GM12878 (cell line): ENCODE measurements at regions not wholly inside any gene's neighbourhood (a gene's known extent, or its start where the extent isn't known, plus 50 kb on each side); places are given as distances from the start of the nearest gene placed in this dataset.

Experiments used
- ATAC-seq: fragments of 200-7000 bp; cut with Tn5 transposase; 3 replicates; pipeline ENCODE4 v1.9.1; 2020; ENCODE audit warnings: mild to moderate bottlenecking, moderate library complexity
- BruUV-seq: library from RNA; stranded (reverse); fragments of 400-500 nt; replicated peaks from 2 replicates; lab custom pipeline; 2021; lab: Mats Ljungman, UMichigan
- CTCF ChIA-PET: fragments of 300-600 bp; sonication (Branson Sonifier 250); formaldehyde crosslinking; extraction: SDS; loops from one replicate; lab custom pipeline; 2021; ENCODE audit warnings: inconsistent platforms; lab: Yijun Ruan, JAX
- POLR2A ChIA-PET: fragments of 350-600 bp; formaldehyde crosslinking; extraction: SDS; loops from one replicate; lab custom pipeline; 2021; ENCODE audit warnings: inconsistent platforms; lab: Charles Lee
- RAD21 ChIA-PET: fragments of 300-600 bp; sonication (Branson Sonifier 250); formaldehyde crosslinking; loops from one replicate; lab custom pipeline; 2023; ENCODE audit warnings: antibody characterized with exemption; ENCODE audit not compliant: unreplicated experiment; lab: Charles Lee
- SMC1A ChIA-PET: fragments of 300-600 bp; sonication (Branson Sonifier 250); formaldehyde crosslinking; loops from one replicate; lab custom pipeline; 2023; ENCODE audit not compliant: unreplicated experiment, uncharacterized antibody; lab: Charles Lee
- DNase-seq: peaks from one replicate; pipeline ENCODE4 v3.0.0-alpha.2; 2011; ENCODE audit warnings: low read depth, low spot score
- FAIRE-seq: peaks from 3 replicates; lab custom pipeline; 2011; peaks lifted over from hg19 to GRCh38; lab: Jason Lieb, UNC
- H2AFZ ChIP-seq: 2 replicates; pipeline ENCODE4 v1.6.0; 2011; ENCODE audit warnings: low read depth, low read length, control low read depth; ENCODE audit not compliant: control insufficient read depth
- H3K27ac ChIP-seq: 2 replicates; pipeline ENCODE4 v1.5.1; 2011; ENCODE audit warnings: control low read depth; ENCODE audit not compliant: control insufficient read depth, insufficient read depth
- H3K27me3 ChIP-seq, 2 experiments: replicated peaks in 1 of 2; 2 replicates each; pipeline versions ENCODE4 v1.6.0 to v1.6.1; 2011; ENCODE audit warnings: low read length in 1 of 2; ENCODE audit not compliant: control insufficient read depth in 2 of 2, insufficient read depth in 2 of 2
- H3K36me3 ChIP-seq, 2 experiments: 2 replicates each; pipeline ENCODE4 v1.5.1; 2011; ENCODE audit warnings: low read length in 1 of 2; ENCODE audit not compliant: control insufficient read depth in 2 of 2, insufficient read depth in 2 of 2
- H3K4me1 ChIP-seq: 2 replicates; pipeline ENCODE4 v1.6.1; 2011; ENCODE audit warnings: mild to moderate bottlenecking, low read length, moderate library complexity, mixed read lengths; ENCODE audit not compliant: control insufficient read depth, insufficient read depth
- H3K4me2 ChIP-seq: 2 replicates; pipeline ENCODE4 v1.6.0; 2011; ENCODE audit warnings: control low read depth; ENCODE audit not compliant: control insufficient read depth, insufficient read depth
- H3K4me3 ChIP-seq: fragments of 200-600 bp; sonication (generic); 2 replicates; pipeline ENCODE4 v1.5.1; 2016
- H3K79me2 ChIP-seq: 2 replicates; pipeline ENCODE4 v1.6.0; 2011; ENCODE audit warnings: low read length; ENCODE audit not compliant: control insufficient read depth, insufficient read depth
- H3K9ac ChIP-seq: 2 replicates; pipeline ENCODE4 v1.8.0; 2011; ENCODE audit warnings: low read length, control low read depth, mixed read lengths; ENCODE audit not compliant: control insufficient read depth, insufficient read depth
- H3K9me3 ChIP-seq: replicated peaks from 3 replicates; pipeline ENCODE4 v1.5.1; 2011; ENCODE audit warnings: mild to moderate bottlenecking, low read length; ENCODE audit not compliant: control insufficient read depth, insufficient read depth
- H4K20me1 ChIP-seq: 2 replicates; pipeline ENCODE4 v1.6.0; 2011; ENCODE audit not compliant: control insufficient read depth, insufficient read depth
- BMI1 ChIP-seq: fragments of 450-650 bp; IDR thresholded peaks from 2 replicates; pipeline ENCODE4 v1.6.1; 2016; ENCODE audit warnings: mild to moderate bottlenecking, moderate library complexity, borderline replicate concordance
- HSF1 ChIP-seq: fragments of 150-350 bp; IDR thresholded peaks from 2 replicates; pipeline ENCODE4 v1.6.1; 2014; ENCODE audit warnings: mild to moderate bottlenecking, low read depth, low read length
- IKZF1 ChIP-seq: fragments of 450-650 bp; conservative IDR thresholded peaks from 2 replicates; pipeline ENCODE4 v1.6.1; 2017; ENCODE audit warnings: antibody characterized with exemption, mild to moderate bottlenecking
- KLF5 ChIP-seq: fragments of 450-650 bp; IDR thresholded peaks from 2 replicates; pipeline ENCODE4 v1.6.1; 2014; ENCODE audit warnings: mild to moderate bottlenecking; ENCODE audit not compliant: partially characterized antibody
- MTA3 ChIP-seq: IDR thresholded peaks from 2 replicates; pipeline ENCODE4 v1.6.1; 2012; ENCODE audit warnings: low read length, inconsistent platforms, borderline replicate concordance
- MYB ChIP-seq: fragments of 150-350 bp; IDR thresholded peaks from 2 replicates; pipeline ENCODE4 v1.6.1; 2014; ENCODE audit warnings: mild to moderate bottlenecking, low read depth, low read length, borderline replicate concordance
- NRF1 ChIP-seq: conservative IDR thresholded peaks from 2 replicates; pipeline ENCODE4 v1.6.1; 2011; ENCODE audit warnings: mild to moderate bottlenecking, low read depth, low read length, improper control_type of control experiment
- POLR2AphosphoS2 ChIP-seq: IDR thresholded peaks from 2 replicates; pipeline ENCODE4 v1.6.1; 2011; ENCODE audit warnings: low read depth, mild to moderate bottlenecking, low read length, improper control_type of control experiment, moderate library complexity
- WGBS: methylation state at CpG from one replicate; pipeline ENCODE4 v1.1.6; 2016; ENCODE audit warnings: low lambda C conversion rate; ENCODE audit not compliant: insufficient replicate concordance, insufficient coverage; ENCODE audit errors: missing lambda C conversion rate; 5-methylcytosine and 5-hydroxymethylcytosine counted together
- in situ Hi-C: fragments of 300-500 bp; cut with MboI; formaldehyde crosslinking; loops from 9 replicates; pipeline ENCODE4 v1.14.3; 2018; ENCODE audit warnings: mixed read lengths
- intact Hi-C: fragments of 100-400 bp; cut with micrococcal nuclease; formaldehyde crosslinking; loops from one replicate; pipeline ENCODE4 v1.14.2; 2022; ENCODE audit not compliant: unreplicated experiment
- TF ChIP-seq, protein P1 (sequence below): fragments of 450-650 bp; IDR thresholded peaks from 2 replicates; pipeline ENCODE4 v1.6.1; 2017; ENCODE audit warnings: mild to moderate bottlenecking, low read depth, inconsistent platforms; ENCODE audit not compliant: poor library complexity, severe bottlenecking
- TF ChIP-seq, protein P2 (sequence below): IDR thresholded peaks from 2 replicates; pipeline ENCODE4 v1.6.1; 2012; ENCODE audit warnings: low read depth, low read length, improper control_type of control experiment
- TF ChIP-seq, protein P3 (sequence below): fragments of 150-350 bp; IDR thresholded peaks from 2 replicates; pipeline ENCODE4 v1.6.1; 2016; ENCODE audit warnings: low read depth, low read length

DNA sequence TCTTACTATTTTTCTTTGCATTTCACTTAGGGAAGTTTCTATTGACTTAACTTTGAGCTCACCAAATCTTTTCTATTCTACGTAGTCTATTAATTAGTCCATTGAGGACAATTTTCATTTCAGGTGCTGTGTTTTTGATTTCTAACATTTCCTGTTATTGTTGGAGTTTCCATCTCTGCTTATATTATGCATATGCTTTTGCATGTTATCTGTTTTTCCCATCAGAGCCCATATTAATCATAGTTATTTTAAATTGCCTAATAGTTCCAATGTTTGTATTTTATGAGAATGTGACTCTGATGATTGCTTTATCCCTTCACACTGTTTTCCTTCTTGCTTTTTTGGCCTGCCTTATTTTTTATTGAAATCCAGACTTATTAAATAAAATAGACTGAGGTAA, 414.5 kb upstream of the OPRM1 start:
- H3K9me3 ChIP-seq, result no peaks in the 10 kb centered on the region
- H3K4me2 ChIP-seq, result no peak overlapping the region
- FAIRE-seq, result no peak
- no peak overlapping the region for H3K9ac ChIP-seq
- 100% methylated on average over 1 of the region's 1 CpG for WGBS
- H3K79me2 ChIP-seq, result no peaks in the 10 kb centered on the region
- no peak for ATAC-seq
- no peaks in the 10 kb centered on the region for H4K20me1 ChIP-seq
- ChIA-PET RAD21 (no interaction called here), CTCF (no interaction called here), POLR2A (no interaction called here), SMC1A (no interaction called here)
- no peak for TF ChIP-seq MYB
- no peak for TF ChIP-seq KLF5
- TF ChIP-seq, protein P1, sequence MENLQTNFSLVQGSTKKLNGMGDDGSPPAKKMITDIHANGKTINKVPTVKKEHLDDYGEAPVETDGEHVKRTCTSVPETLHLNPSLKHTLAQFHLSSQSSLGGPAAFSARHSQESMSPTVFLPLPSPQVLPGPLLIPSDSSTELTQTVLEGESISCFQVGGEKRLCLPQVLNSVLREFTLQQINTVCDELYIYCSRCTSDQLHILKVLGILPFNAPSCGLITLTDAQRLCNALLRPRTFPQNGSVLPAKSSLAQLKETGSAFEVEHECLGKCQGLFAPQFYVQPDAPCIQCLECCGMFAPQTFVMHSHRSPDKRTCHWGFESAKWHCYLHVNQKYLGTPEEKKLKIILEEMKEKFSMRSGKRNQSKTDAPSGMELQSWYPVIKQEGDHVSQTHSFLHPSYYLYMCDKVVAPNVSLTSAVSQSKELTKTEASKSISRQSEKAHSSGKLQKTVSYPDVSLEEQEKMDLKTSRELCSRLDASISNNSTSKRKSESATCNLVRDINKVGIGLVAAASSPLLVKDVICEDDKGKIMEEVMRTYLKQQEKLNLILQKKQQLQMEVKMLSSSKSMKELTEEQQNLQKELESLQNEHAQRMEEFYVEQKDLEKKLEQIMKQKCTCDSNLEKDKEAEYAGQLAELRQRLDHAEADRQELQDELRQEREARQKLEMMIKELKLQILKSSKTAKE, result no peak
- TF ChIP-seq NRF1, result no peak
- no peak for TF ChIP-seq POLR2AphosphoS2
- TF ChIP-seq, protein P2, sequence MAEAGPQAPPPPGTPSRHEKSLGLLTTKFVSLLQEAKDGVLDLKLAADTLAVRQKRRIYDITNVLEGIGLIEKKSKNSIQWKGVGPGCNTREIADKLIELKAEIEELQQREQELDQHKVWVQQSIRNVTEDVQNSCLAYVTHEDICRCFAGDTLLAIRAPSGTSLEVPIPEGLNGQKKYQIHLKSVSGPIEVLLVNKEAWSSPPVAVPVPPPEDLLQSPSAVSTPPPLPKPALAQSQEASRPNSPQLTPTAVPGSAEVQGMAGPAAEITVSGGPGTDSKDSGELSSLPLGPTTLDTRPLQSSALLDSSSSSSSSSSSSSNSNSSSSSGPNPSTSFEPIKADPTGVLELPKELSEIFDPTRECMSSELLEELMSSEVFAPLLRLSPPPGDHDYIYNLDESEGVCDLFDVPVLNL, result no peak
- TF ChIP-seq MTA3, result no peak
- TF ChIP-seq IKZF1, result no peak
- no peak for TF ChIP-seq HSF1
- TF ChIP-seq, protein P3, sequence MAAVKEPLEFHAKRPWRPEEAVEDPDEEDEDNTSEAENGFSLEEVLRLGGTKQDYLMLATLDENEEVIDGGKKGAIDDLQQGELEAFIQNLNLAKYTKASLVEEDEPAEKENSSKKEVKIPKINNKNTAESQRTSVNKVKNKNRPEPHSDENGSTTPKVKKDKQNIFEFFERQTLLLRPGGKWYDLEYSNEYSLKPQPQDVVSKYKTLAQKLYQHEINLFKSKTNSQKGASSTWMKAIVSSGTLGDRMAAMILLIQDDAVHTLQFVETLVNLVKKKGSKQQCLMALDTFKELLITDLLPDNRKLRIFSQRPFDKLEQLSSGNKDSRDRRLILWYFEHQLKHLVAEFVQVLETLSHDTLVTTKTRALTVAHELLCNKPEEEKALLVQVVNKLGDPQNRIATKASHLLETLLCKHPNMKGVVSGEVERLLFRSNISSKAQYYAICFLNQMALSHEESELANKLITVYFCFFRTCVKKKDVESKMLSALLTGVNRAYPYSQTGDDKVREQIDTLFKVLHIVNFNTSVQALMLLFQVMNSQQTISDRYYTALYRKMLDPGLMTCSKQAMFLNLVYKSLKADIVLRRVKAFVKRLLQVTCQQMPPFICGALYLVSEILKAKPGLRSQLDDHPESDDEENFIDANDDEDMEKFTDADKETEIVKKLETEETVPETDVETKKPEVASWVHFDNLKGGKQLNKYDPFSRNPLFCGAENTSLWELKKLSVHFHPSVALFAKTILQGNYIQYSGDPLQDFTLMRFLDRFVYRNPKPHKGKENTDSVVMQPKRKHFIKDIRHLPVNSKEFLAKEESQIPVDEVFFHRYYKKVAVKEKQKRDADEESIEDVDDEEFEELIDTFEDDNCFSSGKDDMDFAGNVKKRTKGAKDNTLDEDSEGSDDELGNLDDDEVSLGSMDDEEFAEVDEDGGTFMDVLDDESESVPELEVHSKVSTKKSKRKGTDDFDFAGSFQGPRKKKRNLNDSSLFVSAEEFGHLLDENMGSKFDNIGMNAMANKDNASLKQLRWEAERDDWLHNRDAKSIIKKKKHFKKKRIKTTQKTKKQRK, result no peak
- no peak for TF ChIP-seq BMI1
- intact Hi-C loops, result no loop called here
- no peak for DNase-seq
- no peaks in the 10 kb centered on the region for H3K36me3 ChIP-seq
- H3K27ac ChIP-seq, result no peak overlapping the region
- no peaks in the 10 kb centered on the region for H3K4me1 ChIP-seq
- no peak overlapping the region for H3K4me3 ChIP-seq
- H2AFZ ChIP-seq, result no peak overlapping the region
- in situ Hi-C loops, result no loop called here
- no peaks in the 10 kb centered on the region for H3K27me3 ChIP-seq
- BruUV-seq, result no TSS peak
